ENCODE measurements at regions not wholly inside any gene's neighbourhood (a gene's known extent, or its start where the extent isn't known, plus 50 kb on each side); places are given as distances from the start of the nearest gene placed in this dataset.

- DNase-seq (ENCODE audit: low read depth in 2 of 2, low spot score in 1 of 2), result no peak
Observed at GRCh38 chr2:237170020-237170419, 84.3 kb downstream of the COPS8 start.

- DNase-seq (ENCODE audit: low read depth in 2 of 2, low spot score in 1 of 2), result no peak
Observed at GRCh38 chr2:237171396-237171795, 85.7 kb downstream of the COPS8 start.

- DNase-seq (ENCODE audit: low read depth in 2 of 2, low spot score in 1 of 2), result no peak
Observed at GRCh38 chr2:237171881-237172280, 86.2 kb downstream of the COPS8 start.

GRCh38 chr2:237177052-237177451, 91.4 kb downstream of the COPS8 start:
- no peak for DNase-seq (ENCODE audit: low read depth in 2 of 2, low spot score in 1 of 2)

GRCh38 chr2:237177986-237178385, 92.3 kb downstream of the COPS8 start:
- no peak for DNase-seq (ENCODE audit: low read depth in 2 of 2, low spot score in 1 of 2)

- DNase-seq (ENCODE audit: low read depth in 2 of 2, low spot score in 1 of 2), result no peak
Observed at GRCh38 chr2:237178396-237178795, 92.7 kb downstream of the COPS8 start.

- no peak for DNase-seq (ENCODE audit: low read depth in 2 of 2, low spot score in 1 of 2)
Observed at GRCh38 chr2:237179161-237179560, 93.5 kb downstream of the COPS8 start.

GRCh38 chr2:237180187-237180586, 94.5 kb downstream of the COPS8 start:
- DNase-seq (ENCODE audit: low read depth in 2 of 2, low spot score in 1 of 2), result no peak

- no peak for DNase-seq (ENCODE audit: low read depth in 2 of 2, low spot score in 1 of 2)
Observed at GRCh38 chr2:237180987-237181386, 95.3 kb downstream of the COPS8 start.

- DNase-seq (ENCODE audit: low read depth in 2 of 2, low spot score in 1 of 2), result no peak
Observed at GRCh38 chr2:237181844-237182243, 96.2 kb downstream of the COPS8 start.

GRCh38 chr2:237182422-237183123, 96.9 kb downstream of the COPS8 start:
- DNase-seq (ENCODE audit: low read depth in 2 of 2, low spot score in 1 of 2), result no peak

- no peak for DNase-seq (ENCODE audit: low read depth in 2 of 2, low spot score in 1 of 2)
Observed at GRCh38 chr2:237184192-237184918, 98.7 kb downstream of the COPS8 start.

- DNase-seq (ENCODE audit: low read depth in 2 of 2, low spot score in 1 of 2), result no peak
Observed at GRCh38 chr2:237184919-237185552, 99.3 kb downstream of the COPS8 start.

- no peak for DNase-seq (ENCODE audit: low read depth in 2 of 2, low spot score in 1 of 2)
Observed at GRCh38 chr2:237185553-237185925, 99.8 kb downstream of the COPS8 start.

- no peak for DNase-seq (ENCODE audit: low read depth in 2 of 2, low spot score in 1 of 2)
Observed at GRCh38 chr2:237189799-237190198, 104.1 kb downstream of the COPS8 start.

GRCh38 chr2:237190966-237191713, 105.5 kb downstream of the COPS8 start:
- DNase-seq (ENCODE audit: low read depth in 2 of 2, low spot score in 1 of 2), result no peak

GRCh38 chr2:237191714-237192081, 106.0 kb downstream of the COPS8 start:
- no peak for DNase-seq (ENCODE audit: low read depth in 2 of 2, low spot score in 1 of 2)

GRCh38 chr2:237192881-237193280, 107.2 kb downstream of the COPS8 start:
- DNase-seq (ENCODE audit: low read depth in 2 of 2, low spot score in 1 of 2), result no peak

GRCh38 chr2:237193436-237193835, 107.7 kb downstream of the COPS8 start:
- no peak for DNase-seq (ENCODE audit: low read depth in 2 of 2, low spot score in 1 of 2)

- DNase-seq (ENCODE audit: low read depth in 2 of 2, low spot score in 1 of 2), result no peak
Observed at GRCh38 chr2:237194081-237194480, 108.4 kb downstream of the COPS8 start.

GRCh38 chr2:237194906-237195305, 109.2 kb downstream of the COPS8 start:
- no peak for DNase-seq (ENCODE audit: low read depth in 2 of 2, low spot score in 1 of 2)
